KBM-7 (cell line): ENCODE measurements at regions not wholly inside any gene's neighbourhood (a gene's known extent, or its start where the extent isn't known, plus 50 kb on each side); places are given as distances from the start of the nearest gene placed in this dataset.

Experiments
- DNase-seq: peaks from one replicate; pipeline ENCODE4 v3.0.0-alpha.2; 2015
- in situ Hi-C: fragments of 300-500 bp; cut with MboI; formaldehyde crosslinking; loops from 2 replicates; pipeline ENCODE4 v1.14.3; 2020; ENCODE audit warnings: low sequenced_read_pairs, low pct_unique_long_range_greater_than_20kb, mixed read lengths

DNA sequence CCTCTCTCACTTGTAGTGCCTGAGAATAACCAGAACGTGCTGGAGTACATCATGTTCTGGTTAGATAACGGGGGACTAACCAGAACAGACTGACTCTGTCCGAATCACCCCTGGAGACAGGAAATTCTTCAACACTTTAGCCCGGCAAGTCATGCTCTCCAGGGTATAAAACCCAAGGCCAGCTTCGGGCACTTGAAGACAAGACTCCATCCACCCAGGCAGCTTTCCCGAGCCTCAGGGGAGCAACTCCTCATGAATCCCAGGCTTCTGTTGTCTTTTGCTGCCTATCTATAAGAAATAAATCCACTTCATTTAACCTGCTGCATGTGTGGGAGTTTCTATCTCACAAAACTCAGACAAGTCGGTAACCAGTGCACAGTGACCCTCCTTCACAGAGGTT lies 99.6 kb downstream of the KCNF1 start:
- no peak for DNase-seq
- in situ Hi-C loops, result no loop called here

GRCh38 chr2:11012131-11012693 lies 100.5 kb downstream of the KCNF1 start:
- in situ Hi-C loops, result no loop called here
- no peak for DNase-seq

- in situ Hi-C loops, result no loop called here
- DNase-seq, result no peak
These were observed 101.5 kb downstream of the KCNF1 start for GRCh38 chr2:11013196-11013595.

- DNase-seq, result no peak
- in situ Hi-C loops, result no loop called here
These were observed 102.3 kb downstream of the KCNF1 start for GRCh38 chr2:11014026-11014425.

DNA sequence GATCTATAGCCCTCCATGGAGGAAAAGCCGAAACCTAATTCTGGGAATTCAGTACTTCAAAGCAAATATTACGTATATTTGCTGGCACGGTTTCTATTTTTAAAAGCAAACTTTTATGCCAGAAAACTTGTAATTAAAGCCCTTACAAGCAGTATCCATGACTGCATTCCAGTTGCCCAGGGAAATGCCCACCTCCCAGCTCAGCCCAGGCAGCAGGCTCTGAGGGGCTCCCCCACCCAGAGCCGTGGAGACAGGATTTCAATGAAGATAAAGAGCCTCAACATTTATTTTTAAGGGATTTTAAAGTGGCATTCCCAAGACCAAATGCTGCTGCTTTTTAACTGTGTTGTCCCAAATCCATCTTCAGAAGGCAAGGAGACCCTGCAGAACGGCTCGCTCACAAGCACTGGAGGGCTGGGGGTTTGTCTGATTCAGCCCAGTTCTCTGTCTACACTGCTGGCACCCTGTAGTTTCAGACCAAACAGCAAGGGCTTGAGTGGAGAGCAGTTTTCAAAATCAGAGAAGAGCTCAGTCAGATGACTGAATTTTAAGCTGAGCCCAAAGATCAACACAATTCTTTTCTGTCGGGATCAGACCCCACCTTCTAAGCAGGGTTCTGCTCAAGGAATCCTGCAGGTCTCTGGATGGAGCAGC lies 105.1 kb downstream of the KCNF1 start:
- no peak for DNase-seq
- in situ Hi-C loops, result no loop called here

DNA sequence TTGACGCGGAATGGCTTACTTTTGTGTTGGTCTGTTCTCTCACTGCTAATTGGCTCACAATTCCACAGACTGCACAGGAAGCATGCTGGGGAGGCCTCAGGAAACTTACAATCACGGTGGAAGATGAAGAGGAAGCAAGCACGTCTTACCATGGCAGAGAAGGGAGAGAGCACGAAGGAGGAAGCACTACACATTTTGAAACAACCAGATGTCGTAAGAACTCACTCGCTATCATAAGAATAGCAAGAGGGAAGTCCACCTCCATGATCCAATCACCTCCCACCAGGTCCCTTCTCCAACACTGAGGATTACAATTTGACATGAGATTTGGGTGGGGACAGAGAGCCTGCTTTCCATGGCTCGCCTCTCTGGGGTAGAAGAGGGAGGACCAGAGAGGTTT lies 106.2 kb downstream of the KCNF1 start:
- in situ Hi-C loops, result no loop called here
- DNase-seq, result peak; percentile 14

GRCh38 chr2:11018651-11019185 lies 107.0 kb downstream of the KCNF1 start:
- DNase-seq, result no peak
- in situ Hi-C loops, result no loop called here

GRCh38 chr2:11019614-11020013 lies 107.9 kb downstream of the KCNF1 start:
- in situ Hi-C loops, result no loop called here
- DNase-seq, result no peak

- in situ Hi-C loops, result no loop called here
- DNase-seq, result no peak
These were observed 110.3 kb downstream of the KCNF1 start for GRCh38 chr2:11022064-11022463.

DNA sequence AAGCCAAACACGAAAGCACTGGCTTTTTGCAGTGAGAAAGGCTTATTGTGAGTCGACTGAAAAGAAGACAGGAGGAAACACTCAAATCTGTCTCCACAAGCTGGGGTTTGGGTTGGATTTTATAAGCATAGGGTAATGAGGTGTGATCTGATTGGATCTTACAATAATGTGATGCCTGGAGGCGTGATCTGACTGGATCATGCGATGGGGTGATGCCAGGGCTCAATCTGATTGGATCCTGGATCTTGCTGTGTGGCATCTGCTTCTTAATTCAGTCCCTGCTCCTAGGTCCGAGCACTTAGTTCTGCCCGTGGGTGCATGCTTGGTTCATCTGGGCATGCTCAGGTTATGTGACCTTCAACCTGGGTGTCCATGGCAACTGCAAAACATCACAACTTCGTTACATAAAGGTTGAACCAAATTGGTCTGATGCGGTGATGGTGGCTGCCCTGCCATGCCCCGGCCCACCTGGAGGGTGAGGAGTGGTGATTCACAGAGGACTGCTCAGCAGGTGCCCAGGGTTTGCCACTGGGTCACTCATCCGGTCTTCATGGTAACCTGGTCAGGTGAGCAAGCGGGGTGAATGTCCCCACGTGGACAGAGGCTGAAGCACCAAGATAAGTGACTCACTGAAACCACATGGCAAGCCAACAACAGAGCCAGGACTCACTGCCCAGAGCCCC lies 111.0 kb downstream of the KCNF1 start:
- in situ Hi-C loops, result no loop called here
- no peak for DNase-seq

- in situ Hi-C loops, result no loop called here
- no peak for DNase-seq
These were observed 111.9 kb downstream of the KCNF1 start for GRCh38 chr2:11023326-11024258.

DNA sequence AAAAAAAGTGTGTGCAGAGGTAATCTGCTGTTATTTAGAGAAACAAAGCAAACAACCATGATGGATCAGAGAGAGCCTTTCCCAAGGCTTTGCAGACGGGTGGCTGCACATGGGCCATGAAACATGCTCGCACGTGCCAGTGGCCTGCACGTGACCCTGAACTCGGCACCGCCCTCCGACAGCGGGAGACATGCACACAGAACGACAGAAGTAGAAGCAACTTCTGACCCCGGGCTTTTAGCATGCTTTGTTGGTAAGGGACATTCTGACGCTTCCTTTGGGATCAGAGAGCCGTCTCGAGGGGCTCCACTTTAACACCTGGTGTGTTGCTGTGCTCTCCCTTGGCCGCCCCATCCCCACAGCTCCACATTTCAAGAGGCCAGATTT lies 112.5 kb downstream of the KCNF1 start:
- no peak for DNase-seq
- in situ Hi-C loops, result no loop called here

- no peak for DNase-seq
- in situ Hi-C loops, result no loop called here
These were observed 113.0 kb downstream of the KCNF1 start for GRCh38 chr2:11024687-11025086.

- in situ Hi-C loops, result no loop called here
- no peak for DNase-seq
These were observed 114.7 kb downstream of the KCNF1 start for GRCh38 chr2:11026286-11026921.

DNA sequence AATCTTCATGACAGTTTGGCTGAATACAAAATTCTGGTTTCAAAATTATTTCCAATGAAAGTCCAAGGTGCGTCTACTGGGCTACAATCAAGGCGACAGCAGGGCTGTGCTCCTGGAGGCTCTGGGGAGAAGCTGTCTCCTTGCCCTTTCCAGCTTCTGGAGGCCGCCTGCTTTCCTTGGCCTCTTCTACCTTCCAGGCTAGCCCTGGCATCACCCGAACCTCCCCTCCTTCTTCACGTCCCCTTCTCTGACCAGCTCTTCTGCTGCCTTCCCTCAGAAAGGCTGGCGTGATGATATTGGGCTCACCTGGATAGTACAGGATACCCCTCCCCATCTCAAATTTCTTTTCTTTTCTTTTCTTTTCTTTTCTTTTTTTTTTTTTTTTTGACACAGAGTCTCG lies 115.5 kb downstream of the KCNF1 start:
- in situ Hi-C loops, result no loop called here
- DNase-seq, result no peak

- no peak for DNase-seq
- in situ Hi-C loops, result no loop called here
These were observed 116.7 kb downstream of the KCNF1 start for GRCh38 chr2:11028407-11028916.

DNA sequence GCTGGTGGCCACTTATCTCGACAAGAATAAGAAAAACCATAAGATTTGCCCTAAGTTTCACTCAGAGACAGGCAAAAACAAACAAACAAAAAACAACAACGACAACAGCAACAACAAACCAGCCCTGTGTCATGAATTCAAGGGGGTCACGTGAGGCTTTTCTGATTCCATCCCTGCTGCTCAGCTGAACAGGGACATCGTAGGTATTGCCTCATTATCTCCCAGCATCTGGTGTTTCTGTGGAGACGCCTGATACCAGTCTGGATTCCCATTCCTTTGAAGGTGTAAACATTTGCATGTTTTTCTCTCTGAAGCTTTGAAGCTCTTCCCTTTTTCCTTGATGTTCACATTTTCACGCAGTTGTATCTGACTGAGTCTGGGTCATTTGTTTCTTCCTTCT lies 117.4 kb downstream of the KCNF1 start:
- in situ Hi-C loops, result no loop called here
- DNase-seq, result no peak

- DNase-seq, result no peak
- in situ Hi-C loops, result no loop called here
These were observed 118.3 kb downstream of the KCNF1 start for GRCh38 chr2:11030036-11030435.

DNA sequence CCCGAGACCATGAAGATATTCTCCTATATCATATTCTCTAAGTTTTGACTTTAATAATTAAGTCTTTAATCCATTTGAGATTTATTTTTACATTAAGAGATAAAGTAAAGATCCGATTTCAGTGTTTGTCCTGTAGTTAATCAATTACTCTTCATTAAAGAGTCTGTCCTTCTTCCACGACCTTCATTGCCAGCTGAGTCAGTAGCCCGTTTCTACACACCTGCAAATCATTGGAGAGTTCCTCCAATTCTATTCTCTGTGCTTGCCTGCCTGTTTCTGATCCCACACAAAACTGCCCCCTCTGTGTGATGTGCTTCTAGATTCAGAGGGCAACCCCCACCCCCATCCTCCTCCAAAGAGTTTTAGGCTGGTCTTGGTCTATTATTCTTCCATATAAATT lies 119.2 kb downstream of the KCNF1 start:
- DNase-seq, result no peak
- in situ Hi-C loops, result no loop called here
